NCI-H128 (cell line): ENCODE measurements at regions not wholly inside any gene's neighbourhood (a gene's known extent, or its start where the extent isn't known, plus 50 kb on each side); places are given as distances from the start of the nearest gene placed in this dataset.
"Not testable (repeated sequence)": the region's sequence is repeated elsewhere in the genome, so short reads cannot be mapped to it uniquely, and the experiment has no call there.

Source experiments
- DNase-seq: peaks from one replicate; lab custom pipeline; 2025; ENCODE audit not compliant: unreplicated experiment; lab: John Stamatoyannopoulos, UW

DNA sequence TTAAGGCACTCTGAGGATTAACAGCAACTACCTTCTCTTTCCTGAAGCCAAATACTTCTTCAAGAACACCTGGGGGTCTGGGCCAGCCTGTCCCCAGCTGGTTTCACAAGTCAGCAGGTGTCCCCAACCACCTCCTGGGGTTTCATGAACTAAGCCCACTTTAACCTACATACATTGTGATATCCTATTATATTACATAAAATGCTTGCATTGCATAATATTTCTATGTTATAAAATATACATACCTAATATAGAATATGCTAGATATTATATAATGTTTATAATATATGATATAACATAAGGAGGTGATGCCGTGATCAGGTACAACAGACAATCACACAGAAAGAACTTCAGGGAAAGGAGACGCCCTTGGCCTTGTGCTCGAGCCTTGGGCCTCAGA, 367.6 kb downstream of the C16orf95 start:
- DNase-seq: no peak

DNA sequence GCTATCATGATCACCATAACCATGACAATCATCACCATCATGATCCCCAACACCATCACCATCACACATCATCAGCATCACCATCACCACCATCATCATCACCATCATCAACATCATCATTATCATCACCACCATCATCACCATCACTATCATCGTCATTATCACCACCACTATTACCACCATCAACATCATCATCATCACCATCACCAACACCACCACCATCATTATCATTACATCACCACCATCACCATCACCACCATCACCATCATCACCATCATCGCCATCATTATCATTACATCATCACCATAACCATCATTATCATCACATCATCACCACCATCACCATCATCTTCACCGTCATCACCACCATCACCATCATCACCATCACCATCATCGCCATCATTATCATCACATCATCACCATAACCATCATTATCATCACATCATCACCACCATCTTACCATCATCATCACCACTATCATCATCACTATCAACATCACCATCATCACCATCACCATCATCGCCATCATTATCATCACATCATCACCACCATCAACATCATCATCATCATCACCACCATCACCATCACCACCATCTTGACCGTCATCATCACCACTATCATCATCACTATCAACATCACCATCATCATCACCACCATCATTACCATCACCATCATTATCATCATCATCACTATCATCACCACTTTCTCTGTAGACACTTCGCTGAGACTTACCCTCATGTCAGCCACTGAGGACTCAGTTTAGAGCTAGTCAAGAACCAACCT, 366.0 kb downstream of the C16orf95 start:
- DNase-seq: no peak

DNA sequence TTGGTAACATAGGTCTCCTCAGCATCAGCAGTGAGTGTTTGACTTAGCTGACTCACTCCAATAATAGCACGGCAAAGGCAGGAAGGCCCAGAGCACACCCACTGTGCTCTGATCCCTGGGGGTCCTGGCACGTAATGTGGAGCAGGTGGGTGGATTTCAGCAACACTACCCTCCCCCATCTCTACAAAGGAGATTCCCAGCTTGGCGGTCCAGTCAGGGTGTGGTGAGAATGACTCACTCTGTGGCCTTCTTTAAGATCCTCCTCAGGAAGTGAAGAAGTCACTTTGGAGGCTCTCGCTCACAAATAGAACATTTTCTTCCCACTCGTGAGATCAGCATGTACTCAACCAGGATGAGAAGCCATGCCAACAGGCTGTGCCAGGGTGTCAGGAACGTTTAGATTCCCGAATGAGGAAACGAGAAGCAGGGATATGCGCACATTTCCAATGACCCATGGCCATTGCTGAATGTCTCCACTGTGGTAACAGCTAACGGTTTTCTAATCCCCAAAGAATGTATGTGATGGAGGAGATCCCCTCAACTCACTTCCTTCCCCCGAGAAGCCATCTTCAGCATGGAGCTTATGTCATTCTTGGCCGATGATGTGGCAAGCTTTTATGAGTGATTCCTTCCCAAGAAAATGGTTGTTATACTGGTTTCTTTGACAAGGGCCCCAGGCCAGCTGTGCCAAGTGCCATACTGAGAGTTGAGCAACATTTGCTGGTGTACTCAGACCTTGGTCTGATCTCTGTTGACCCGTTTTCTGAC, 365.2 kb downstream of the C16orf95 start:
- DNase-seq: no peak

DNA sequence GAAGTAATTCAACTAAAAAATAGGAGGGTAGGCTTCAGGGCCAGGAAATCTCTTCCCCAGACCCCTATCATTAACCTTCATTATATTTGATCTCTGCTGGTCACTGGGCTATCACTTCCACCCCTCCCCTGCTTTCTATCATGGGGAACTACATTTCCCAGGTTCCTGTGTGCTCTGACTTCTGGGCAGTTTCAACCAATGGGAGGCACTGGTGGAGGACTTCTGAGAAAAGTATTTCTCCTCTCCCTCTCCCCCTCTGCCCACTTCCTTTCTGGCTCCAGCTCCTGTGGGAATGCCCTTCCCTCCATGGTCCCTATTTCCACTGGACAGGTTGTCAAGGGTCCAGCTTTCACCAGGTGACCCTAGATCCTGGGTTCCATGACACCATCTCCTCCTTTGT, 364.4 kb downstream of the C16orf95 start:
- no peak for DNase-seq

DNA sequence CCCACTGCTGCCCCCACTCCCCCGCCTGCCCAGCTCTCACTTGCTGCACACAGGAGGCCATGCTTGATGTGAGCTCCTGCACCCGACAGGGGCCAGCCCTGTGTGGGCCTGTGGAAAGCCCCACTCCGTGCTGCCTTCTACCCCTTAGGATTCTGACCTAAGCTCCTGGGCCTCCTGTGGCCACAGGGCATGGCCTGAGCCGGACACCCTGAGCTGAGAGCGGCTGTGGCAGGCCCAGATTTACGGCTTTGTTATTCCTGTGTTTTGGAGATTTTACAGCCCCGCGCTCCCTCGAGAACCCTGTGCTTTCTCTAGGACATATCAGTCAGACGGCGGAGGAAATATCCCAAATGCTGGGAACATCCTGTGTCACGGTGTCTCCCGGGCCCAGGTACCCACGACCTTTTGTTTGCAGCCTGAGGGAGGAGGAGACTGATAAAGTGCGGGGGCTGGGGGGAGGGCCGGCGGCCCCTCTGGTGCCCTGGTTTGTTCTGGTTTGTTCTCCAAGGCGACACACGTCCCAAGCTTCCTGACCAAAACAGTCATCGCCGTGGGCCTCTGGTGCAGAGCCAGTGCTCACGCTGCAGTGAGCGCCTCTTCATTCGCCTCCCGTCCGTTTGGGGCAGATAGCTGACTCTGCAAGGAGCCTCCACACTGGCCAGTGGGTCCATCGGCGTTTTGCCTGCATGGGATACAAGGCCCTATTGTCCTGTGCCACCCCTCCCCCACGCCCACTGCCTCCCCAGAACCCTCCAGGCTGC, 363.4 kb downstream of the C16orf95 start:
- no peak for DNase-seq

DNA sequence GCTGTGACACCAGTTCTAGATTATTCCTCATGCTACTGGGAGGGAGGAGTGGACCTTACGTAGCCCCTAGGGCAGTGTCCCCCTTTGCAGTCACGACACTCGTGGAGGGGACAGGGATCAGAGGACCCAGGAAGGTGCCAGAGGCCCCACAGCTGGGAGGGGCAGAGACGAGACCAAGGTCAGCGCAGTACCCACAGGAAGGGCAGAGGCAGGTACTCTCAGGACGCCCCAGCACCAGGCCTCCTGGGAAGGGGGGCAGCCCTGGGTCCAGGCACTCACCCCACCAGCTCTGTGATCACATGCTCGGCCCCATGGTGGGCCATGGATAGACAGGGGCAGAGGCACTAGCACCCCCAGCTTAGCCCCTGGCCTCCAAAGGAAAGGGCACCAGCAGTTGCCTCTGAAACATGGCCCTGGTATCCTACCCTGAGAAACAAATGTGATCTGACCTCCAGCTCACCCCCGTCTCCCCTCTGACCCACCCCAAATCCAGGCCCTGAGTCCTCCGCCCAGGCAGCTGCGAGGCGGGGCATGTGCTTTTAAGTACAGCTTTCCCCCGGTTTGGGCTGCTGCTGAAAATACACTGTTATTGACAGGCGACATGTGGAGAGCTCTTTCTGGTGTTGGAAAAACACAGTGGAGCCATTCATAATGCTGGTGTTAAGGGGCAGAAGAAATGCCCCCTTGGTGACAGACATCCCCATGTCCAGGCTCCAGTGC, 361.9 kb downstream of the C16orf95 start:
- no peak for DNase-seq

DNA sequence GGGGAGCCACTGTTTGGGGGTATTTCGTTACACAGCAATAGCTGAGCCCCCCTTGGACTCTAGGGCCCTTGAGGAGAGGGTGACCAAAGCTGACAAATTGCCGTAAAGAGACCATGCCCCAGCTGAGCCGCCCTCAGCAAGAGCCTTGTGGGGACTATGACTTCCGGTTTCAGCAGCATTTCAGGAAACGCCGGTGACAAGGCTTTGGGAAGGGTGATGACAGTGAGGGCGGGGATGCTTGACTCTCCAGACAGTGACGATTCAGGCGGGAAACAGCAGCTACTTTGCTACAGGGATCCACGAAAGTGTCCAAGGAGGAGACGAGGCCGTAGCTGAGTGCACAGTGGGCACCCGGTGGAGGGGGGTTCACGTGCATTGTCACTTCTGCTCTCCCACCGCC, 360.8 kb downstream of the C16orf95 start:
- DNase-seq: no peak

DNA sequence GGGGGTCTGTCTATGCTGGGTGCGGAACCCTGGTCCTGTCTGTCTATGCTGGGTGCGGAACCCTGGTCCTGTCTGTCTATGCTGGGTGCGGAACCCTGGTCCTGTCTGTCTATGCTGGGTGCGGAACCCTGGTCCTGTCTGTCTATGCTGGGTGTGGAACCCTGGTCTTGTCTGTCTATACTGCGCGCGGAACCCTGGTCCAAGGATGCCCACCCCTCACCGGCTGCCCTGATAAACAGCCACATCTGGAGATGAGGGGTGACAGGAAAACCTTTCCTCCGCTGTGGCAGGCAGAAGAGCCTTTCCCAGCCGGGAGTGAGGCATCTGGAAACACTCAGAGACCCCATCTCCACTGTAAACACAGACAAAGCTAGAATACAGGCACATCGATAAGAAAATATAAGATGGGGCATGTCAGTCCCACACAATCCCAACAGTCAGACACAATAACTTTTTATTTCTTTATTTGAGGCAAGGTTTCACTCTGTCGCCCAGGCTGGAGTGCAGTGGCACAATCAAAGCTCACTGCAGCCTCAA, 359.5 kb downstream of the C16orf95 start:
- not testable (repeated sequence) for DNase-seq

DNA sequence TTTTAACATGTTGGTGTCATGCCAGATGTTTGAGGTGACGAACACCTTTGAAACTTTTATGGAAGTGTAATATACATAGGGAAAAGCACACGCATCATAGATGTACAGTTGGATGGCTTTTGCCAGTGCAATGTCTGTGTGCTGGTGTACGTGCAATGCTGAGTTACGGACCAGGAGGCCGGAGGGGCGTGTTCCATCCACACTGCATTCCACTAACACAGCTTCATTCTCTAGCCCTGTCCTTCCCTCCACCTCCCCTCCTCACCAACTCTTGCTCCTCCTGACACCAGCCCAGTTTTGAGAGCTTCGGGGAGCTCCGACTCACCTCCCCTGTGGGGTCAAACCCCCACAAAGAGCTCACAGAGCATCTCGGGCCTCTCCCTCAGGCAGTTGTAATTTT, 358.8 kb downstream of the C16orf95 start:
- DNase-seq: no peak

DNA sequence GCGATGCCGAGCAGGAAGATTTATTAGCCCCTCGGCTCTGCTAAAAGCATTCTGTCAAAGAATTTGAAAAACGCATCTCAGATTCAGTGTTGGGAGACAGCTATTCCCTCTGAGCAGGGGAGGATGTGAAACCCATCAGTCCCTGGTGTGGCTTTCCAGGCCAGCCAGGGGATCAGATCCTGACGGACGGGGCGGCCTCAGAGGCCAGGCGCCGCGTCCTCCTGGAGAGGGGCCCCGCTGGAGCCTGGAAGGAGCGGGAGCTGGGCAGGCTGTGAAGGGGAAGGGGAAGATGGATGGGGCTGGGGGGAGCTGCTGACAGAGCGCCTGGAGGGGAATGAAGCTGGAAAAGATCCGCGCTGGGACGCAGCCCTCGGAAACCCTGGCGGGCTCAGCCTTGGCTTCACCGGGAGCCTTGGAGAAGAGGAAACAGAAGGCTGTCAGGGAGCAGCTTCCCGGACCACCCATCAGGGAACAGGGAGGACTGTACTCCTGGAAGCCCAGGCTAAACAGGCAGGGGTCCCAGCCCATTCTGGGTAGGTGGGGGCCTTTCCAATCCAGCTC, 358.0 kb downstream of the C16orf95 start:
- DNase-seq: no peak

DNA sequence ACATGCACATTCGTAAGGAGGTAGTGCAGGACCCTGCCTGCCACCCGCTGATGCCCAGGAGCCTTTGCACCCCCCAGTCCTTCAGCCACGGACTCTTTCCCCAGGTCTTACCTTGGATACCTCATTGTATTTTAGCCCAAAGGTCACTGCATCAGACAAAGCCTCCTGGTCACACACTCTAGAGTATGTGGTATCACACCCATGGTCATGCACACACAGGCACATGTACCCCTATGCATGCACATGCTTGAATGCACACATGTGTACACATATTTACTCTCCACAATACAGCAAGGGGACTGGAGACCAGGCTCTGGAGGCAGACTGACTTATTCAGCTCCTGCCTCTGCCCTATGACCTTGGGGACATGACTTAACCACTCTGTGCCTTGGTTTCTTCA, 357.5 kb downstream of the C16orf95 start:
- no peak for DNase-seq

DNA sequence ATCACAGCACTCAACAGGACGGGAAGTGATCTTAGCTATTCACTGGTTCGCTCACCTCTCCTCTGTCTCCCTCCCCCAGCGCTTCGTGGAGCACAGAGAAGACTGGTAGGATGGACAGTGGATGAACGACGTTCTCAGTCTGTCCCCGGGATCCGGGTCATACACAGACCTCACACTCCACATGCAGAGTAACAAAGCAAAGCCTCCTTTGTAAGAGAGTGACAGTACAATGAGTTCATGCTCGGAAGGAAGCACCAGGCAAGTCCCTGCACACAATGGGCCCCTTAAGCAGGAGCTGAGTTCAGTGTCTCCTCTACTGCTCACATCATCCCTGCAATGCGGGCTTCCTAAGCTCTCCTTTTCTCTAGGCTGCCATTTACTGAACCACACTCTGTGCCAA, 356.9 kb downstream of the C16orf95 start:
- DNase-seq: no peak

DNA sequence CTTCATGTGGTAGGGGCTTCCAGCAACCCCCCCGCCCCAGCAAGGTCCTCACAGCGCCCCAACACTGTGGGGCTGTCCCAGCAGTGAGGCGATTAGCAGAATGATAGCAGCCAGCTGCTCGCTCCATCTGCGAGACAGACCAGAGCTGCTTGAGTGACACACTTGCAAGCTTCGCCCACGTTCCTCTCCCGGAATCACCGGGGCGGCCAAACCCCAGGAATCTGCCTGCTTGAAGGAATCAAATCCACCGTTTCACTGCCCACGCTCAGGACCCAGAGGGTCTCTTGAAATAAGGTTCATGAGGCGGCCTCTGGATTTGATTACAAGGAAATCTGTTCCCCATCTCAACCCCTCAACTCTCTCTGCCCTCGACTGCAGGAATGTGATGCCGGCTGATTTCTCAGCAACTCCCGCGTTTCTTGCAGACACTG, 356.0 kb downstream of the C16orf95 start:
- DNase-seq: no peak

DNA sequence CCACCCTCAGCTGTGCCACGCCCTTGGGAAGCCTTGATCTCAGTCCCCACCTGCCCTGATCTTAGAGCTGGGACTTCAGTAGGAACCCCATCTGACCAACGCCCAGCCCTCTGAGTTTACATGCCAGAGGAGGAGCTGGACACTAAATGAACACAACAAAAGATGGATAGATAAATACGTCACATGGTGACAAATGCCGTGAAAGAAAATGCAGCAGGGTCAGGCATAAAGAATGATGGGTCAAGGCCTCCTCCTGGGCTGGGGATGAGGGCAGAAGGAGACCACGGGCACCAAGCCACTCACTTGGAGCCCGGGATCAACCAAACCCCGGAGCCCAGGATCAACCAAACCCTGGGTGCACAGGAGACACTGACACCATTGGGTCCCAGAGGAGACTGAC, 354.9 kb downstream of the C16orf95 start:
- no peak for DNase-seq

DNA sequence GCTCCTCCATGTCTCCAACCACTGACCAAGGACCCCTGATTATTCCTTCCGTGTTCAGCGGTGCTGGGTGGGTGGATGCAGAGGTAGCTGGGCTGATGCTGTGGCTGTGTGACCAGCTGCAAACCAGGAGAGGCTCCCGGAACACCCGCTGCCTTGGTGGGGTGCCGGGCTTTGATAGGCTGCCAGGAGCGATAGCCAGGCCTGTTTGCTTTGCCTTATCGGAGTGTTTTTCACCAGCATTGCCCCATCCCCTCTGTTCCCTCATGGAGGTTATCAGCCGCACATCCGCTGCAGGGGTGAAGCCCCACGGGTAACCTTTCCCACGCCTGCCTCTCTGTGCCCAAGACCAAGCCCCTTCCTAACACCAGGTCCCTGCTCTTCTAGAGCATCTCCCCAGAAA, 354.3 kb downstream of the C16orf95 start:
- DNase-seq: no peak

DNA sequence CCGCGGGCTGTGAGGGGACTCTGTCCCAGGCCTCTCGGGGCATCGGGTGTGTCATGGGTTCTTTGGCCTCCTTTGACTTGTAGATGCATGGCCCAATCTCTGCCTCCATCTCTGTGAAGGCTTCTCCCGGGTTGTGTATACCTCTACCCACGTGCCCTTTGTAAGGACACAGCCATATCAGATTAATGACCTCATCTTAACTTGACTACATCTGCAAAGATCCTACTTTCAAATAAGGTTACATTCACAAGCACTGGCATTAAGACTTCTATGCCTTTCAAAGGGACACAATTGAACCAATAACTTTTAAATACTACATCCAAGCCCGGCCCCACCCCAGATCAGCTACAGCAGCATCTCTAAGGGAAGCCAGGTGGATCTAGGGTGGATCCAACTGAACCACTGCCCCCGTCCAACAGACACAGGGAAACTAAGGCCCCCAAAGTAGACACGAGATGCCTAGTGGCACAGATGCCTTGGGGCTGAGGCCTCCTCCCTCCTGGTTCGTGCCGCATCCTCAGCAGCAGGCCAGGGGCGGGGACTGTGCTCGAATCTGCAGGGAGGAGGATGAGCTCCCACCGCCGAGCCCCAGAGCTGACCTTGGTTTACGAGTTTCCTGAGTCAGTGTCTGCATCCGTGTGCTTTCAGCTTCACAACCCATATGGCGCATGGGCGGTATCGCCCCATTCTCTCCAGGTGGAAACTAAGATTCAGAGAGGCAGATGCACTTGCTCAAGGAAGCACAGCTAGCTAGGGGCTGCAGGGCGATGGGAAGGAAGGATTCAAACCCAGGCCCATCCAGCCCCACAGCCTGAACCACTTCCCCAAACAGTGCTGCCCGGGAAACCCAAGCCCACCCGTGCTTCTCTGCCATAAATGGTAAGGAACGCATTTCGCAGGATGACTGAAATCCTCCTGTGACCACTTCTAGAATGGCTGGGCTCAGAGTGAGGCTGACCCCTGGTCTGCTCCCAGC, 353.3 kb downstream of the C16orf95 start:
- no peak for DNase-seq

DNA sequence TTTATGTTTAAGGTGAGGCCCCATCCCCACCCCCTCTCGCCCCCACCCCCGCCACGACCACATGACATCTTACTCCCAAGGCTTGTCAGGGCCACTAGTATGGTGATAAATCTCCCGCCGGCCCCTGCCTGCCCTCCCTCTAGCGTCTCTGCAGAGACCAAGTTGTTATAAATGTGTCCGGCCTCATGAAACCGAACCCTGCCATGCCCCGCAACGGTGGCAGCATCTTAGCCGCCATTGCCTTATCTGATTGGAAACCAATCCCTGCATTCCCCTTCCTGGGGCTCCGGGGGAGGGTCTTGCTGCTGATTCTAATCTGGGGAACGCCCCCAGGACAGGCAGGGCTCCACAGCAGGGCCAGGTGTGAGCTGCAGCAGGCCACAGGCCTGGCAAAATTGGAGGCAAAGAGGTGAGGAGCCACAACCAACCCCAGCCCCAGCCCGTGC, 352.4 kb downstream of the C16orf95 start:
- no peak for DNase-seq

DNA sequence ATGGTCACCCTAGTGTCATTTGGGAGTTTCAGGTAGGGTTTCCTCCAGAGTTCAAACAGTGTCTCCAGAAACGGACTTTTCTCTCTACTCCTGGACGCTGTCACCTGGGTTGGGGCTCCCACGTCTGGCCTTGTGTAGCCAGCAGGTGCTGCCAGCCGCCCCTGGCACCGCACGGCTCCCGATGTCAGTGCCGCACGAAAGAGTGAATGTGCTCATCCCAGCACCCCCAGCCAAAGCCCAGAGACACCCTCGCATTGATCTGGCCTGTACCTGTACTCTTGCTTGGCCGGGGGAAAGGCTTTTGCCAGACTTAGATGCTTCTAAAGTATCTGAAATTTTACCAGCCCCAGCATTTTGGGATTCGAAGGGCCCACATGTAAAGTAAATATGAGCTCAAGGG, 351.9 kb downstream of the C16orf95 start:
- no peak for DNase-seq

DNA sequence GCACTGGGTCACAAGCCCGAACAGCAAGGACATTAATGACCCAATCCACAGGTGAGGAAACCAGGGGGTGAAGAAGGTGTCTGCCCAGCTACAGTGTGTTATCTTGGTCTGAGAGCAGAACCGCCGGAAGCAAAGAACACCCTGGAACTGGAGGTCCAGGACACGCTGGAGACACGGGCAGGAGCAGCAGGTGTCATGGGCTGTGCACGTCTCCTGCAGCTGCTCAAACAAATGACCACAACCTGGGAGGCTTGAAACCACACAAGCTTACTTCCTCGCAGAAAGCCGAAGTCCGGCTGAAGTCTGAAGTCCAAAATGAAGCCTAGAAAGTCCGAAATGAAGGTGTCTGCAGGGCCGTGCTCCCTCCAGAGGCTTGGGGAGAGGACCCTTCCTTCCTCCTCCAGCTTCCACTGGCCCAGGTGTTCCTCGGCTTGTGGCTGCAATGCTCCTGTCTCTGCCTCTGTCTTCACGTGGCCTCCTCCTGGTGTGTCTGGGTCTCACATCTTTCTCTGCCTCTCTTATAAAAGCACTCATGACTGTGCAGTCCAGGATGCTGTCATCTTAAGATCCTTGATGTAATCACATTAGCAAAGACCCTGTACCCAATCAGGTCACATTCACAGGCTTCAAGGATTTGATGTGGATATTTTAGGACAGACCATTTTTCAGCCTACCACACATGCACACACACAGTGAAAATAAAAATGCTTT, 351.2 kb downstream of the C16orf95 start:
- no peak for DNase-seq
